GM23338 (cell line): ENCODE measurements at regions not wholly inside any gene's neighbourhood (a gene's known extent, or its start where the extent isn't known, plus 50 kb on each side); places are given as distances from the start of the nearest gene placed in this dataset.
A peak's percentile ranks its signal among the peaks of the same experiment; 100 is the strongest.

Source experiments
- ATAC-seq: fragments of 200-7000 bp; cut with Tn5 transposase; 3 replicates; pipeline ENCODE4 v1.9.1; 2020
- DNase-seq: peaks from one replicate; pipeline ENCODE4 v3.0.0-alpha.2; 2015; ENCODE audit warnings: low spot score
- H2AFZ ChIP-seq: fragments of 200-600 bp; sonication (generic); 2 replicates; pipeline ENCODE4 v1.8.0; 2016; ENCODE audit warnings: antibody characterized with exemption, mild to moderate bottlenecking, moderate library complexity
- H3F3A ChIP-seq: fragments of 200-600 bp; sonication (generic); replicated peaks from 2 replicates; pipeline ENCODE4 v1.8.0; 2017; ENCODE audit warnings: antibody characterized with exemption, mixed run types, low read depth
- H3K27ac ChIP-seq: fragments of 200-600 bp; sonication (generic); 2 replicates; pipeline ENCODE4 v1.6.1; 2016; ENCODE audit warnings: low read depth
- H3K27me3 ChIP-seq: fragments of 200-600 bp; sonication (generic); 2 replicates; pipeline ENCODE4 v1.8.0; 2016; ENCODE audit warnings: mild to moderate bottlenecking, mixed run types, moderate library complexity; ENCODE audit not compliant: insufficient read depth
- H3K36me3 ChIP-seq: fragments of 200-600 bp; sonication (generic); 2 replicates; pipeline ENCODE4 v1.8.0; 2016; ENCODE audit warnings: mild to moderate bottlenecking; ENCODE audit not compliant: insufficient read depth
- H3K4me1 ChIP-seq: fragments of 200-600 bp; sonication (generic); 2 replicates; pipeline ENCODE4 v1.8.0; 2016; ENCODE audit warnings: mild to moderate bottlenecking, moderate library complexity; ENCODE audit not compliant: insufficient read depth
- H3K4me2 ChIP-seq: fragments of 200-600 bp; sonication (generic); 2 replicates; pipeline ENCODE4 v1.7.1; 2017; ENCODE audit warnings: mixed run types
- H3K4me3 ChIP-seq: fragments of 200-600 bp; sonication (generic); 2 replicates; pipeline ENCODE4 v1.6.1; 2016; ENCODE audit warnings: mixed run types
- H3K79me2 ChIP-seq: fragments of 200-600 bp; sonication (generic); replicated peaks from 2 replicates; pipeline ENCODE4 v1.8.0; 2017; ENCODE audit warnings: mild to moderate bottlenecking; ENCODE audit not compliant: insufficient read depth
- H3K9me2 ChIP-seq: fragments of 200-600 bp; sonication (generic); 2 replicates; pipeline ENCODE4 v1.8.0; 2017; ENCODE audit not compliant: insufficient read depth
- H4K20me1 ChIP-seq: fragments of 200-600 bp; sonication (generic); replicated peaks from 2 replicates; pipeline ENCODE4 v1.8.0; 2017; ENCODE audit warnings: mild to moderate bottlenecking; ENCODE audit not compliant: insufficient read depth
- H3K27ac Mint-ChIP-seq: 2 replicates; pipeline ENCODE4 v1.8.0; 2020; ENCODE audit warnings: inconsistent platforms, mild to moderate bottlenecking, moderate library complexity, mixed read lengths
- H3K27me3 Mint-ChIP-seq: 3 replicates; pipeline ENCODE4 v1.8.0; 2022; ENCODE audit warnings: low read depth, mild to moderate bottlenecking, moderate library complexity, mixed read lengths, inconsistent platforms; ENCODE audit not compliant: insufficient read depth, poor library complexity
- H3K36me3 Mint-ChIP-seq: 3 replicates; pipeline ENCODE4 v1.8.0; 2021; ENCODE audit warnings: low read depth, mild to moderate bottlenecking, inconsistent platforms, moderate library complexity, mixed read lengths
- H3K4me1 Mint-ChIP-seq: 3 replicates; pipeline ENCODE4 v1.8.0; 2020; ENCODE audit warnings: mild to moderate bottlenecking, inconsistent platforms, mixed read lengths
- H3K4me3 Mint-ChIP-seq: 3 replicates; pipeline ENCODE4 v1.8.0; 2021; ENCODE audit warnings: moderate library complexity, mild to moderate bottlenecking, inconsistent platforms, mixed read lengths
- H3K9me3 Mint-ChIP-seq: 3 replicates; pipeline ENCODE4 v1.8.0; 2020; ENCODE audit warnings: moderate library complexity, mild to moderate bottlenecking, inconsistent platforms, mixed read lengths
- CREB1 ChIP-seq: fragments of 250-450 bp; sonication (Bioruptor Pico); IDR thresholded peaks from 2 replicates; pipeline ENCODE4 v1.5.0; 2020; ENCODE audit warnings: low read depth, mild to moderate bottlenecking, moderate library complexity
- CTCF ChIP-seq, 2 experiments: fragments of 200-600 bp in 1 of 2; sonication (generic) in 1 of 2; conservative IDR thresholded peaks; 2 replicates each; pipeline versions ENCODE4 v1.5.1 to v1.6.1; 2016 to 2017; ENCODE audit warnings: antibody characterized with exemption in 2 of 2, low read depth in 2 of 2, mild to moderate bottlenecking in 2 of 2, moderate library complexity in 1 of 2
- ETS1 ChIP-seq: IDR thresholded peaks from 2 replicates; pipeline ENCODE4 v1.6.1; 2016; ENCODE audit warnings: antibody characterized with exemption
- EZH2 ChIP-seq: fragments of 200-600 bp; sonication (generic); IDR thresholded peaks from one replicate; pipeline ENCODE4 v1.8.0; 2017; ENCODE audit warnings: antibody characterized with exemption, mild to moderate bottlenecking, low read depth; ENCODE audit not compliant: unreplicated experiment
- EZH2phosphoT487 ChIP-seq: fragments of 200-600 bp; sonication (generic); IDR thresholded peaks from one replicate; pipeline ENCODE4 v1.8.1; 2018; ENCODE audit warnings: antibody characterized with exemption; ENCODE audit not compliant: unreplicated experiment
- JUNB ChIP-seq: IDR thresholded peaks from one replicate; pipeline ENCODE4 v1.6.1; 2016; ENCODE audit warnings: antibody characterized with exemption; ENCODE audit not compliant: unreplicated experiment
- NANOG ChIP-seq: IDR thresholded peaks from 2 replicates; pipeline ENCODE4 v1.6.1; 2016; ENCODE audit warnings: antibody characterized with exemption, borderline replicate concordance
- POLR2AphosphoS5 ChIP-seq: IDR thresholded peaks from 2 replicates; pipeline ENCODE4 v1.6.1; 2016; ENCODE audit warnings: antibody characterized with exemption, low read depth
- REST ChIP-seq: IDR thresholded peaks from one replicate; pipeline ENCODE4 v1.6.1; 2018; ENCODE audit warnings: antibody characterized with exemption; ENCODE audit not compliant: unreplicated experiment
- STAT1 ChIP-seq: IDR thresholded peaks from one replicate; pipeline ENCODE4 v1.6.1; 2016; ENCODE audit warnings: antibody characterized with exemption; ENCODE audit not compliant: unreplicated experiment
- ZNF114 ChIP-seq: fragments of 250-450 bp; sonication (Bioruptor Pico); IDR thresholded peaks from 2 replicates; pipeline ENCODE4 v1.5.0; 2020; ENCODE audit warnings: mild to moderate bottlenecking, moderate library complexity

GRCh38 chr19:28581468-28581770 lies 631.5 kb downstream of the UQCRFS1 start:
- Histone ChIP-seq H3K4me2 (peak overlapping the region; percentile 62; the same call in 1 of the 2 replicates), H3K36me3 (no peaks in the 10 kb centered on the region; the same call in 1 of the 2 replicates), H3F3A (no peaks in the 10 kb centered on the region), H3K4me1 (peaks cover 34% of the 10 kb centered on the region), H3K27me3 (no peaks in the 10 kb centered on the region), H2AFZ (no peak overlapping the region), H4K20me1 (no peaks in the 10 kb centered on the region), H3K9me2 (0 out of 2 replicates have a peak, but pooled peaks cover 10% of the 10 kb centered on the region), H3K27ac (peak overlapping the region; percentile 87), H3K4me3 (no peak overlapping the region), H3K79me2 (no peaks in the 10 kb centered on the region)
- no peak overlapping the region for H3K27ac Mint-ChIP-seq
- peaks cover 3% of the 10 kb centered on the region; the same call in 2 of the 3 replicates for H3K36me3 Mint-ChIP-seq
- H3K27me3 Mint-ChIP-seq = peaks cover 17% of the 10 kb centered on the region
- ATAC-seq = no peak
- peaks cover 41% of the 10 kb centered on the region for H3K4me1 Mint-ChIP-seq
- peak overlapping the region; percentile 25; the same call in 1 of the 3 replicates for H3K4me3 Mint-ChIP-seq
- peaks cover 3% of the 10 kb centered on the region; the same call in 1 of the 3 replicates for H3K9me3 Mint-ChIP-seq
- no peak for TF ChIP-seq ZNF114 (CRISPR knock-in tag)
- no peak for TF ChIP-seq NANOG
- TF ChIP-seq POLR2AphosphoS5 = no peak
- DNase-seq = no peak

- H3K79me2 ChIP-seq = no peaks in the 10 kb centered on the region
- H3K27ac Mint-ChIP-seq = no peak overlapping the region
- DNase-seq (no peak), ATAC-seq (no peak)
- no peak overlapping the region for H3K4me3 ChIP-seq
- peaks cover 34% of the 10 kb centered on the region for H3K4me1 ChIP-seq
- H4K20me1 ChIP-seq = no peaks in the 10 kb centered on the region
- no peaks in the 10 kb centered on the region for H3K36me3 ChIP-seq
- no peaks in the 10 kb centered on the region for H3K27me3 ChIP-seq
- peaks cover 40% of the 10 kb centered on the region for H3K4me1 Mint-ChIP-seq
- no peak overlapping the region for H3K4me2 ChIP-seq
- peaks cover 17% of the 10 kb centered on the region for H3K27me3 Mint-ChIP-seq
- peaks cover 6% of the 10 kb centered on the region; the same call in 2 of the 3 replicates for H3K9me3 Mint-ChIP-seq
- H3K27ac ChIP-seq = no peak overlapping the region
- no peaks in the 10 kb centered on the region for H3F3A ChIP-seq
- no peak overlapping the region for H2AFZ ChIP-seq
- 0 out of 2 replicates have a peak, but pooled peaks cover 7% of the 10 kb centered on the region for H3K9me2 ChIP-seq
- peaks cover 7% of the 10 kb centered on the region; the same call in 2 of the 3 replicates for H3K36me3 Mint-ChIP-seq
- no peak overlapping the region for H3K4me3 Mint-ChIP-seq
- TF ChIP-seq CTCF (conservative IDR thresholded peaks at IDR 0.05; ENCODE audit: low read depth in 2 of 2) = no peak
- no peak for TF ChIP-seq ZNF114 (CRISPR knock-in tag)
- no peak for TF ChIP-seq CREB1 (CRISPR knock-in tag)
- no peak for TF ChIP-seq ETS1
- TF ChIP-seq STAT1 = no peak
- no peak for TF ChIP-seq REST
- TF ChIP-seq EZH2 = no peak
- TF ChIP-seq NANOG = no peak
- no peak for TF ChIP-seq EZH2phosphoT487
- no peak for TF ChIP-seq POLR2AphosphoS5
- TF ChIP-seq JUNB = no peak
Observed at GRCh38 chr19:28578786-28579505, 634.0 kb downstream of the UQCRFS1 start.
